H1 (cell line): ENCODE measurements at regions not wholly inside any gene's neighbourhood (a gene's known extent, or its start where the extent isn't known, plus 50 kb on each side); places are given as distances from the start of the nearest gene placed in this dataset.

ENCODE experiments used
- CTCF ChIA-PET: fragments of 300-600 bp; sonication (Branson Sonifier 250); formaldehyde crosslinking; loops from one replicate; lab custom pipeline; 2021; ENCODE audit not compliant: partially characterized antibody; lab: Charles Lee
- POLR2A ChIA-PET: fragments of 300-600 bp; sonication (Branson Sonifier 250); formaldehyde crosslinking; loops from one replicate; lab custom pipeline; 2021; ENCODE audit warnings: inconsistent platforms; ENCODE audit not compliant: partially characterized antibody; lab: Charles Lee
- DNase-seq, 2 experiments: peaks; one replicate each; pipeline versions ENCODE4 v3.0.0 to v3.0.0-alpha.2; 2010 to 2022; ENCODE audit warnings: low spot score in 2 of 2, low read depth in 1 of 2, mixed read lengths in 1 of 2
- FAIRE-seq: peaks from 2 replicates; lab custom pipeline; 2011; peaks lifted over from hg19 to GRCh38; lab: Jason Lieb, UNC
- H2AFZ ChIP-seq: 2 replicates; pipeline ENCODE4 v1.8.1; 2012; ENCODE audit warnings: low read length, inconsistent platforms
- H2AK5ac ChIP-seq: 2 replicates; pipeline ENCODE4 v1.6.1; 2013; ENCODE audit warnings: low read depth, low read length
- H2BK120ac ChIP-seq: replicated peaks from 2 replicates; pipeline ENCODE3; 2013; ENCODE audit warnings: low read depth, low read length, inconsistent platforms
- H2BK12ac ChIP-seq: 2 replicates; pipeline ENCODE4 v1.6.1; 2013; ENCODE audit warnings: low read depth, low read length
- H2BK15ac ChIP-seq: 2 replicates; pipeline ENCODE4 v1.6.1; 2013; ENCODE audit warnings: low read length
- H2BK20ac ChIP-seq: 2 replicates; pipeline ENCODE4 v1.6.1; 2013; ENCODE audit warnings: low read length
- H2BK5ac ChIP-seq: 2 replicates; pipeline ENCODE4 v1.6.1; 2013; ENCODE audit warnings: low read depth, low read length
- H3K14ac ChIP-seq: 2 replicates; pipeline ENCODE4 v1.6.1; 2013; ENCODE audit warnings: inconsistent platforms; ENCODE audit not compliant: insufficient read length
- H3K18ac ChIP-seq: 2 replicates; pipeline ENCODE4 v1.6.1; 2013; ENCODE audit warnings: low read length; ENCODE audit errors: extremely low read depth
- H3K23ac ChIP-seq: 2 replicates; pipeline ENCODE4 v1.6.1; 2013; ENCODE audit warnings: inconsistent platforms; ENCODE audit not compliant: insufficient read length
- H3K23me2 ChIP-seq: 2 replicates; pipeline ENCODE4 v1.6.1; 2013; ENCODE audit warnings: low read depth, low read length
- H3K27ac ChIP-seq: 2 replicates; pipeline ENCODE4 v1.6.1; 2011; ENCODE audit warnings: low read depth, low read length, inconsistent platforms
- H3K27me3 ChIP-seq, 4 experiments: replicated peaks in 1 of 4; 1 replicate in 1 of 4; 2 replicates in 3 of 4; pipeline versions ENCODE4 v1.6.1 to v1.8.1; 2011 to 2013; ENCODE audit warnings: low read length in 3 of 4, mild to moderate bottlenecking in 3 of 4, inconsistent platforms in 2 of 4, mixed read lengths in 2 of 4, moderate library complexity in 1 of 4; ENCODE audit not compliant: control insufficient read depth in 3 of 4, insufficient read depth in 3 of 4; ENCODE audit errors: extremely low read depth in 1 of 4
- H3K36me3 ChIP-seq, 4 experiments: 2 replicates each; pipeline versions ENCODE4 v1.6.1 to v1.8.1; 2011 to 2013; ENCODE audit warnings: mild to moderate bottlenecking in 4 of 4, low read length in 3 of 4, moderate library complexity in 2 of 4, control low read depth in 1 of 4, inconsistent platforms in 1 of 4; ENCODE audit not compliant: insufficient read depth in 4 of 4, control insufficient read depth in 2 of 4
- H3K4ac ChIP-seq: replicated peaks from 2 replicates; pipeline ENCODE3; 2013; ENCODE audit warnings: low read length, low read depth, mixed read lengths, inconsistent platforms; ENCODE audit not compliant: insufficient read length
- H3K4me1 ChIP-seq, 4 experiments: replicated peaks in 1 of 4; 1 replicate in 1 of 4; 2 replicates in 3 of 4; pipeline versions ENCODE4 v1.6.1 to v1.8.1; 2011 to 2013; ENCODE audit warnings: low read length in 3 of 4, inconsistent platforms in 2 of 4, mixed read lengths in 1 of 4; ENCODE audit not compliant: insufficient read depth in 4 of 4, control insufficient read depth in 3 of 4
- H3K4me2 ChIP-seq, 2 experiments: 2 replicates each; pipeline versions ENCODE4 v1.6.1 to v1.8.1; 2011 to 2013; ENCODE audit warnings: low read depth in 2 of 2, low read length in 2 of 2, control low read depth in 1 of 2, inconsistent platforms in 1 of 2, mild to moderate bottlenecking in 1 of 2; ENCODE audit not compliant: insufficient read depth in 1 of 2
- H3K4me3 ChIP-seq, 4 experiments: fragments of 200-600, 300-600 bp in 1 of 4; sonication (generic), shearing (Covaris generic), sonication (Bioruptor Twin) in 1 of 4; 2 replicates each; pipeline versions ENCODE4 v1.5.1 to v1.8.1; 2011 to 2016; ENCODE audit warnings: low read length in 4 of 4, low read depth in 3 of 4, control low read depth in 2 of 4, inconsistent platforms in 2 of 4, mild to moderate bottlenecking in 2 of 4, mixed read lengths in 1 of 4, moderate library complexity in 1 of 4; ENCODE audit not compliant: insufficient read depth in 2 of 4; ENCODE audit errors: extremely low read depth in 1 of 4
- H3K56ac ChIP-seq: replicated peaks from 2 replicates; pipeline ENCODE3; 2013; ENCODE audit warnings: low read depth, mild to moderate bottlenecking, mixed read lengths, low read length, inconsistent platforms; ENCODE audit not compliant: insufficient read length
- H3K79me1 ChIP-seq: 2 replicates; pipeline ENCODE4 v1.6.1; 2013; ENCODE audit warnings: low read depth, low read length, control low read depth
- H3K79me2 ChIP-seq, 2 experiments: 2 replicates each; pipeline versions ENCODE4 v1.6.1 to v1.8.1; 2012 to 2013; ENCODE audit warnings: low read length in 2 of 2, mild to moderate bottlenecking in 2 of 2, inconsistent platforms in 1 of 2; ENCODE audit not compliant: insufficient read depth in 2 of 2, control insufficient read depth in 1 of 2
- H3K9ac ChIP-seq, 4 experiments: replicated peaks in 1 of 4; 1 replicate in 1 of 4; 2 replicates in 3 of 4; pipeline versions ENCODE4 v1.6.1 to v1.8.1; 2011 to 2013; ENCODE audit warnings: low read depth in 3 of 4, low read length in 3 of 4, control low read depth in 2 of 4, mild to moderate bottlenecking in 2 of 4, moderate library complexity in 2 of 4, inconsistent platforms in 1 of 4; ENCODE audit errors: extremely low read depth in 1 of 4
- H3K9me3 ChIP-seq, 2 experiments: 2 replicates each; pipeline versions ENCODE4 v1.6.1 to v1.8.1; 2012 to 2013; ENCODE audit warnings: mild to moderate bottlenecking in 2 of 2, moderate library complexity in 2 of 2, control low read depth in 1 of 2, inconsistent platforms in 1 of 2, low read depth in 1 of 2, low read length in 1 of 2, mixed read lengths in 1 of 2; ENCODE audit not compliant: insufficient read depth in 2 of 2
- H4K20me1 ChIP-seq, 2 experiments: replicated peaks in 1 of 2; 2 replicates each; pipeline versions ENCODE3 to v1.8.1; 2011 to 2013; ENCODE audit warnings: inconsistent platforms in 2 of 2, low read length in 2 of 2, mild to moderate bottlenecking in 1 of 2; ENCODE audit not compliant: insufficient read depth in 2 of 2, control insufficient read depth in 1 of 2
- H4K5ac ChIP-seq: 2 replicates; pipeline ENCODE4 v1.6.1; 2013; ENCODE audit warnings: low read length, low read depth, mixed read lengths, inconsistent platforms; ENCODE audit not compliant: insufficient read length
- H4K8ac ChIP-seq: 2 replicates; pipeline ENCODE4 v1.8.0; 2013; ENCODE audit warnings: mild to moderate bottlenecking, moderate library complexity, low read length, inconsistent platforms; ENCODE audit not compliant: insufficient read depth; ENCODE audit errors: extremely low read depth
- H4K91ac ChIP-seq: replicated peaks from 2 replicates; pipeline ENCODE3; 2013; ENCODE audit warnings: low read length, mixed read lengths, inconsistent platforms; ENCODE audit not compliant: insufficient read length
- BACH1 ChIP-seq: IDR thresholded peaks from 2 replicates; pipeline ENCODE4 v1.6.1; 2012; ENCODE audit warnings: low read length, improper control_type of control experiment
- CBX5 ChIP-seq: fragments of 300-800, 300-1000 bp; sonication (generic); IDR thresholded peaks from 2 replicates; pipeline ENCODE4 v1.7.1; 2016; ENCODE audit warnings: antibody characterized with exemption, low read length, low read depth
- CBX8 ChIP-seq: fragments of 300-800, 300-1000 bp; sonication (generic); IDR thresholded peaks from 2 replicates; pipeline ENCODE4 v1.7.1; 2016; ENCODE audit warnings: low read depth, low read length, borderline replicate concordance
- HDAC6 ChIP-seq: IDR thresholded peaks from one replicate; pipeline ENCODE4 v1.7.1; 2012; ENCODE audit warnings: low read depth, mild to moderate bottlenecking, inconsistent platforms, low read length, moderate library complexity
- RAD21 ChIP-seq, 2 experiments: IDR thresholded peaks in 1 of 2; conservative IDR thresholded peaks in 1 of 2; 2 replicates each; pipeline ENCODE4 v1.6.1; 2011; ENCODE audit warnings: low read depth in 2 of 2, low read length in 2 of 2, improper control_type of control experiment in 1 of 2, inconsistent platforms in 1 of 2, mild to moderate bottlenecking in 1 of 2, moderate library complexity in 1 of 2
- RFX5 ChIP-seq: IDR thresholded peaks from 2 replicates; pipeline ENCODE4 v1.6.1; 2011; ENCODE audit warnings: low read depth, low read length, improper control_type of control experiment, borderline replicate concordance
- SAP30 ChIP-seq: fragments of 300-600 bp; sonication (generic); IDR thresholded peaks from 2 replicates; pipeline ENCODE4 v1.7.1; 2012; ENCODE audit warnings: low read length, moderate library complexity, mild to moderate bottlenecking, inconsistent platforms; ENCODE audit not compliant: insufficient read depth, insufficient replicate concordance
- YY1 ChIP-seq: IDR thresholded peaks from 2 replicates; pipeline ENCODE4 v1.6.1; 2011; ENCODE audit warnings: low read depth, mild to moderate bottlenecking, low read length
- WGBS, 2 experiments: shearing (Covaris generic) in 1 of 2; methylation state at CpG; one replicate each; pipeline versions ENCODE4 v1.1.6 to v1.1.7; 2013 to 2015; ENCODE audit warnings: low lambda C conversion rate in 2 of 2, mixed read lengths in 2 of 2, inconsistent platforms in 1 of 2, low coverage in 1 of 2, missing lambda C conversion rate in 1 of 2; ENCODE audit not compliant: insufficient replicate concordance in 2 of 2, insufficient coverage in 1 of 2, insufficient read length in 1 of 2; ENCODE audit errors: extremely low coverage in 1 of 2, missing lambda C conversion rate in 1 of 2; 5-methylcytosine and 5-hydroxymethylcytosine counted together

GRCh38 chr5:107149243-107150005 is 521.3 kb downstream of the EFNA5 start:
- no peaks in the 10 kb centered on the region for H4K20me1 ChIP-seq
- H3K27me3 ChIP-seq = no peaks in the 10 kb centered on the region
- H3K23me2 ChIP-seq = no peaks in the 10 kb centered on the region
- no peak overlapping the region for H2BK120ac ChIP-seq
- H3K4ac ChIP-seq = no peak overlapping the region
- FAIRE-seq (no peak), DNase-seq (no peak)
- no peak overlapping the region for H3K4me2 ChIP-seq
- ChIA-PET CTCF (interaction anchor here (0.7 kb wide), 1 partner anchor 105 kb away, joined by 3 read pairs; no protein-coding TSS in a partner anchor), POLR2A (no interaction called here)
- no peak overlapping the region for H3K23ac ChIP-seq
- H3K9ac ChIP-seq = no peak overlapping the region
- H3K79me2 ChIP-seq = no peaks in the 10 kb centered on the region
- H3K9me3 ChIP-seq = no peaks in the 10 kb centered on the region
- H3K4me1 ChIP-seq = no peaks in the 10 kb centered on the region
- H2BK5ac ChIP-seq = no peak overlapping the region
- no peak overlapping the region for H4K8ac ChIP-seq
- no peaks in the 10 kb centered on the region for H3K79me1 ChIP-seq
- no peaks in the 10 kb centered on the region for H3K36me3 ChIP-seq
- H3K56ac ChIP-seq = no peak overlapping the region
- no peak overlapping the region for H3K27ac ChIP-seq
- no peak overlapping the region for H4K5ac ChIP-seq
- H2BK12ac ChIP-seq = no peak overlapping the region
- H2AK5ac ChIP-seq = no peak overlapping the region
- no peak overlapping the region for H2BK20ac ChIP-seq
- 60% methylated on average over 3 of the region's 3 CpGs; no CpG with 5 or more reads in 1 of the 2 experiments for WGBS, 2 experiments
- TF ChIP-seq YY1 = no peak
- TF ChIP-seq BACH1 = no peak
- no peak for TF ChIP-seq RFX5
- TF ChIP-seq SAP30 = no peak
- TF ChIP-seq HDAC6 = no peak
- no peak for TF ChIP-seq RAD21 (IDR thresholded peaks at IDR 0.05 in 1 of 2, conservative IDR thresholded peaks at IDR 0.05 in 1 of 2; ENCODE audit: low read depth in 2 of 2, low read length in 2 of 2)
- TF ChIP-seq CBX8 = no peak
- no peak for TF ChIP-seq CBX5
- H2AFZ ChIP-seq = no peak overlapping the region
- H4K91ac ChIP-seq = no peak overlapping the region
- H3K18ac ChIP-seq = no peak overlapping the region
- no peak overlapping the region for H3K4me3 ChIP-seq
- H3K14ac ChIP-seq = no peak overlapping the region
- H2BK15ac ChIP-seq = no peak overlapping the region
